ENCODE measurements at regions not wholly inside any gene's neighbourhood (a gene's known extent, or its start where the extent isn't known, plus 50 kb on each side); places are given as distances from the start of the nearest gene placed in this dataset.
"Not testable (repeated sequence)": the region's sequence is repeated elsewhere in the genome, so short reads cannot be mapped to it uniquely, and the experiment has no call there.

DNA sequence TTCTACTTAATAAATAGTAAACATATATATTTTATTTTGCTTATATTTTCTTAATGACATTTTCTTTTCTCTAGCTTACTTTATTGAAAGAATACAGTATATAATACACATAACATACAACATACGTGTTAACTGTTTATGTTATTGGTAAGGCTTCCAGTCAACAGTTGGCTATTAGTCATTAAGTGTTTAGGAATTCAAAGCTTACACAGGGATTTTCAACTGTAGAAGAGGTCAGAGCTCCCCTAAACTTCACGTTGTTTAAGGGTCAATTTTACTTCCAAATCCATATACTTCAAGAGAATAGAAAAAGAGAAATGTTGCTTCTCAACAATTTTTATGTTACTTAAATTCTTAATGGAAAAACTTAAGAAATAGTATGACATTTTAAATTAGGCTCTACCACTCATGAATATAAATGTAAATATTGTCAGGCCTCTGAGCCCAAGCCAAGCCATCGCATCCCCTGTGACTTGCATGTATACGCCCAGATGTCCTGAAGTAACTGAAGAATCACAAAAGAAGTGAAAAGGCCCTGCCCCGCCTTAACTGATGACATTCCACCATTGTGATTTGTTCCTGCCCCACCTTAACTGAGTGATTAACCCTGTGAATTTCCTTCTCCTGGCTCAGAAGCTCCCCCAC is 456.5 kb upstream of the NETO1 start:
- not testable (repeated sequence) for DNase-seq (ENCODE audit: low read depth, low spot score)

DNA sequence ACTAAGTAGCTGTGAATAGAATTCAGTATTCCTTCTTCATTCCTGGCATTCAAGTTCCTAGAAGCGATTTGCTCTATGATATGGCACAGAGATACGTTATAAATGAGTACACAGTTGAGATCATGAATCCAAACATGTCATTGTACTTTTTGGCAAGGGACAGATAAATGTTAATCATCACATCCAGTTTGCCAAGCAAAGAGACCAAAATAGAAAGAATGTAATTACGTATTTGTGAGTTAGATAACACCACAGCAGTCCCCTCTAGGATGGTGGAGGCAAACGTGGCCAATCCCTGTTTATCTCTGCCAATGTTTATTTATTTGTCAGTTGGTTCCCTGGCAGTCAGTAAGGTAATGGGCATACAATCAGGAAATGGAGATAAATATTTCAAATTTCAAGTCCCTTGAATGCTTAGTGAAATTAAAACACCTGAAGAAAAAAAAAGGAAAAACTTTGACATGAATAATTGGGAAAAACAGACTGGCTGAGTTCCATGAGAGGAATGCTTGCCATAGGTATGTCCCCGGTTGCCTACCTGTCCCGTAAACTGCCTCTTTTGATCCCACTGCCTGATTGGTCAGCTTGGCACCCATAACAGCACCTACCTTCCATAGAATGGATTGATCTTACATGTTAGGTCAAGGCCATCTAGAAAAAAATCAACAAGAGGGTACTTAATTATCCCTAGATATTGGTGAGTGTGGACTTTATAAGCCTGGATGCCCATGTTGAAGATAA is 451.1 kb upstream of the NETO1 start:
- DNase-seq (ENCODE audit: low read depth, low spot score): no peak

DNA sequence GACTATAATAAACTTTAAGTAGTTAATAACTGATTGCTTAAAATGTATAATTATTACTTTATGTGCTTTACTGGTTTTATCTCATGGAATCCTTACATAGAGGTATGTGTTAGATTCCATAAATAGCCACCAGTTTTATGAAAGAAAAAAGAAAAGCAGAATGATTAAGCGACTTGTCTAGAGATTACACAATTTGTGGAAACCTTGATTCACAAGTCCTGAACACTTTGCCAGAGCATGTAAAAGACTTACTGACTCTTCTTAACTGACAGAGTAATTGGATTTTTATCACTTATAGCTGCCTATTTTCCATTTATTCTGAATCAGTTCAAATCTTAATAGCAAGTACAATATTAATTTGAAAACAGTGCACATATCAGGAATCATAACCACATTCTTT is 448.7 kb upstream of the NETO1 start:
- DNase-seq (ENCODE audit: low read depth, low spot score): no peak

DNA sequence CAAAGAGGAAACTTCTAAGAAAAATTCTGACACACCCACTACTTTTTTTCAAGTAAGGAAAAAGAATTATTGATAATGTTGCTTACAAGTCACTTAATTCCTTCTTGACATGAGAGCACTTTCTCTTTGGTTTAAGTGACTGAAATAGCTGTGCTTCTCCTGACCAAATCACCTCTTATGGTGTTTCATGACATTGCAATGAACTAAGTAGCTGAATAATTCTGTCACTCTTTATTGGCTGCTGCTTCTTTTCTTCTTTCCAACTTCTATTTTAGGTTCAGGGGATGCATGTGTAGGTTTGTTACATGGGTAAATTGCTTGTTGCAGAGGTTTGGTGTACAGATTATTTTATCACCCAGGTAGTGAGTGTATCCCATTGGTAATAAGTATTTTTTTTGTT is 447.6 kb upstream of the NETO1 start:
- DNase-seq (ENCODE audit: low read depth, low spot score): no peak

DNA sequence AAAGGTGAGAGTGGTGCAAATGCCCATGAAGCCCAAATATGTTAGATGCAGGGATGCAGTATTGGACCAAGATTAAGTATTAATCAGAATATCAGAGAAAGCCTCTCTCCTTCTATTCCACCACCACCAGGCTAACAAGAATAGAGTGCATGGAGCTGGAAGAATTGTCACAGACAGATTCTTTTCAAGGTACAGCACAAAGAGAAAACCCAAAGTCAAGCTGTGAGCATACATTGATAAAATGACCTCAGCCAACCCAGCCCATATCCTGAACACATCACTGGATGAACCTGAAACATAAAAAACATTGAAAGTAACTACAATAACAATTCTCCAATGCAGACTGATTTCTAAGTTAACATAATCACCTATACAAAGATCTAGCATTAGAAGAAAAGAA is 445.7 kb upstream of the NETO1 start:
- no peak for DNase-seq (ENCODE audit: low read depth, low spot score)

DNA sequence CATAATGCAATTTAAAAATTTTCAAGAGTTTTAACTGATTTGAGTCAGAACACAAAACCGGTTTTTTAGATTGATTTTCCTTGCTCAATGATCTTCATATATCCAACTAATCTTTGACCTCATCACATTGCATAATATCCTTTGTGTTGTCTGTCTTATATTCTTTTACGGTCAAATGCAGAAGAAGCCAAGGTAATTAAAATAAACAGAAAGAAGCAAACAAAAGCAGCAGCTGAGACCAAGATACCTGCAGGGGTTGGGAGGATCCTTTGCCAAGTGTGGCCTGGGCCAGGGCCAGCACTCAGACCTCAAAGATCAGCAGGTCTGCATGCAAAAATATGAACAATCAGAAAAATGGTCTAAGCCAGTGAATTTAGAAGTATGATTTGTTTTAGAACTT is 428.9 kb upstream of the NETO1 start:
- DNase-seq (ENCODE audit: low read depth, low spot score): no peak

DNA sequence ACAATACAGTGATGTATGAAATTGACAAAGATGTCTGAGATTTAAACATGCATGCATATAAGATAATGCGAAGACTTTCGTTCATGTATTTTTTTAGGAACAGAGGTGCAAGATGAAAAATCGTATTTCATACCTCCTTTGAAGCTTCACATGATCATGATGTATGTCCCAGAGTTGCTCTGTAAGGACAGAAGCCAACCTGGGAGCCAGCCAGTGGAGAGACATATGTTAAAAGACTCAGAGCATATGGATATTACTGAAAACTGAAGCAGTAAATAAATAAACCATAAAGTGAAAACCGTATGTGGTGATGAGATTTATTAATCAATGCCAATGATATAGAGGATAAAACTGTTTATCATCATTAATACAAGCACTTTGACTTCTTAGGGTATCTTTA is 424.4 kb upstream of the NETO1 start:
- DNase-seq (ENCODE audit: low read depth, low spot score): no peak

DNA sequence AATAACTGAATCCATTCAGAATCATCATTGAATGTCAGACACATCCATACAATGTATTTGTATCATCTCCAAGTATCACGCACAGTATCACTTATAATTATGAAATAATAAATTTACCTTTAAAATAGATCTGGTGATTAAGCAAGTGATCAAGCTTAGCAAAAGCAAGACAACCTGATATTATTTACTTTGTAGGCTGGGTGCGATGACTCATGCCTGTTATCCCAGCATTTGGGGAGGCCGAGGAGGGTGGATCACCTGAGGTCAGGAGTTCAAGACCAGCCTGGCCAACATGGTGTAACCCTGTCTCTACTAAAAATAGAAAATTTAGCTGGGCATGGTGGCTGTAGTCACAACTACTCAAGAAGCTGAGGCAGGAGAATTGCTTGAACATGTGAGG is 421.0 kb upstream of the NETO1 start:
- no peak for DNase-seq (ENCODE audit: low read depth, low spot score)

DNA sequence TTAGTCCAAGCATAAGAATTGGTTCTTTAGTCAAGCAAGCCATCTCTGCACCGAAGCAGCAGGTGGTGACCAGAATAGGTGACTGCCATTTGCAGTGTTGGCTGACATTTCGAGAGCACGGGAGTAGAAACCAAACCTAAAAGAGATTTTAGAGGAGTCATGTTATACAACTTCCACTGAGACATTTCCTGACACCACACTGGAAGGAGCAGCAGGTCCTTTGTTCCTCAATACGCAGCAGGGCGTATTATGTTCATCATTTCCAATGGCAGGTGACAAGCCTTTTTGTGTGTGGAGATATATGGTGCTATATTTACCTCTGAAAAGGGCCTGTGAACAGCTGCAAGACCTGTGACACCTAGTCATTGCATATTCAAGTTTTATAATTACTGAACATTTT is 418.8 kb upstream of the NETO1 start:
- no peak for DNase-seq (ENCODE audit: low read depth, low spot score)

DNA sequence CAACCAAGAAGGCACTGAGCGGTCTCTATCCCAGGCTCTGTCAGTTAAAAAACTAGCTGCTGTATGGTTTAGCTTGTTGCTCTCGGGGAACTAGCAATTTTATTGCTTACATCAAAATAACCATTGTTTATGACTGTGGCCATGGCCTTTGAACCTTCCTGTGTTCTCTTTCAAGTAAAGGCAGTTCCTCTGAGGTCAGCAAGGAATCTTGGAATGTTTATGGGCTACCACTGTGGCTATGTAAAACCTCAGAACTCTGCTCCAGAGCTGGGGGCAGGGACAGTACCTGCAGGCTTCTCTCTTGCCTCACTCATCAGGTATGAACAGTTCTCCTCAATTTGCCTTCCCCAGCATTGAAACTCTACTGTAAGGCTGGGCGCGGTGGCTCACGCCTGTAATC is 416.0 kb upstream of the NETO1 start:
- DNase-seq (ENCODE audit: low read depth, low spot score): no peak

DNA sequence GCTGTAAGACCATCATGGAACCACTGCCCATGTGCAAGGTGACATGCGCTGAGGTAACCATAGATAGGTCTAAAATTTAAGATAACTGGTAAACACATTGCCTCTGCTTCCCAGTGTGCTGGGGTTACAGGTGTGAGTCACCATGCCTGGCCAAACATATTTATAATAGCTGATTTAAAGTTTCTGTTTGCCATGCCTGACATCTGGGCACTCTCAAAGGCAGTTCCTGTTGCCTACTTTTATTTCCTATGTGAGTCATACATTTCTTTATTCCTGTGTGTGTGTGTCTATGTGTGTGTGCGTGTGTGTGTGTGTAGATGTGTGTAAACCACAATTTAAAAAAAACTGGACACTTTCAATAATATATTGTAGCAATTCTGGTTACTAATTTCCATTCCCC is 415.2 kb upstream of the NETO1 start:
- DNase-seq (ENCODE audit: low read depth, low spot score): no peak

DNA sequence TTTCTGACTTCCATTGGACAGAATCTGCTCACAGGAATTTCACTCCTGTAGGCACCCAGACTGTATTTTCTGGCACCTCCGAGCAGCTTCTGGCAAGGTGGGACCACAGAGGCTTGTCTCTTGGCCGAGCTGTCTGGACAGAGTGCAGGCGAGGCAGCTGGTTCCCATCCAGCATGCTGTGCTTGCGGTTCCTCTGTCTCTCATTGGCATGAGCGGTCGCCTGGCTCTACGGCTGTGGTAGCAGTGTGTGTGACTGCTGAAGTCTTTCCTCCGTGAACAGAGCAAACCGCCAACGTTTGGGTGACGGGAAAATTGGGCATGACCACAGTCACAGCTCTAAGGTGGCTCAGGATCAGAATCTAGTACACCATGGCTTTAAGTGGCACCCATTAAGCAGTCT is 411.7 kb upstream of the NETO1 start:
- no peak for DNase-seq (ENCODE audit: low read depth, low spot score)

DNA sequence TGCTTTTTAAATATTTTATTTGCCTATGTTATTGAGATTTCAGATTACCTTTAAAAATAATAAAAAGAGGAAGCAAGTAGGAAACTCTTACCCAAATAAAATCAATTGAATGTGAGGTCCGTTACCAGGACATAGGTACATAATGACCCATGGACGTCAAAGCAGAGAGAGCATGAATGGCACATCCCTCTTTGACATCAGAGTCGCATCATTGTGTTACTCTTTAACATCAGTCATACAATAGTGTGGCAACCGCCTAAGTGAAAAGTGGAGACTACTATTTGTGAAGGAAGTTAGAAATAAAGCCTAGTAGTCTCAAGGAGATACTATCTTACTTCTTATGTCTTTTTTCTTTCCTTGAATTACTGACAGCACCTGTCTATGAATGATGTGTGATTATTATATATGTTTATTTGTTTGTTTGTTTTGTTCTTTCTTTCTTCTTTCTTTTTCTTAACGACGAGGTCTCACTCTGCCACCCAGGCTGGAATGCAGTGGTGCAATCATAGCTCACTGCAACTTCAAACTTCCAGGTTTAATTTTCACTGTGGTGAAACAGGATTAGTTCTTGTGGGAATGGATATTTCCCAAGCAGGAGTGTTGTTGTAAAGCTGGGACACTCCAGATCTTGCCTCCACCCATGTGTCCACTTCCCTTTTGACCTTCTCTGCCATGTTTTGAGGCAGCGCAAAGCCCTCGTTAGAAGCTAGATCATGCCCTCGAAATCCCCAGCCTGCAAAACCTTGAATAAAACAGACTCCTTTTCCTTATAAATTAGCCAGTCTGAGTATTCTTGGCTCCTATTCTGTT is 407.2 kb upstream of the NETO1 start:
- DNase-seq (ENCODE audit: low read depth, low spot score): no peak

DNA sequence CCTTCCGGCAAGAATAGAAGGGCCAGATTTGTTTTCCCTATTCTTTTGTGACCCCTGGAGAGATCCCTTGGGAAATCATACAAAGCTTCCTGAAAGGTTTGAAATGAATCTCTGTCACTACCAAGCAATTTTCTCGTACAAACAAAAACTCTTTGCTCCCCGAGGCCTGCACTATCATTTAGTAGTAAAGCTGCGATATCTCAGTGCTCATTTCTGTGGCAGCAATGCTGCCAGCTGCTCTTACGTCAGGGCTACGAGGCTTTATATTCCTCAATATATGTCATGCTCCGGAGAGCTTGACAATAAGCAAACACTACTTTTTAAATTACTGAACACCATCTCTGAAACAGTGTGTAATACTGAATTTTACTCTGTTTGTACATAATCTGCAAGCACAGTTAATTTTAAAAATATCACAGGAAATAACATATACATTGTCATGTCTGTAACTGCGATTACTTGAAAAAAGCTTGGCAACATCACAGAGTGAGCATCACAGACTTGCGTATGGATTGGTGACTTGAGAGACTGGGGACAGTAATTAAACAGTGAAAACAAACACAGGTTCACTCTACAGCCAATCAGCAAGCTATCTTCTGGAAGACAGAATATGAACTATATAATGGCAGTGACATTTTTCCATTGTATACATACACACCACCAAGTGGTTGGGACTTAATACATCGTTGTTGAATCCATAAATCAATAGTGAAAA is 403.3 kb upstream of the NETO1 start:
- no peak for DNase-seq (ENCODE audit: low read depth, low spot score)

DNA sequence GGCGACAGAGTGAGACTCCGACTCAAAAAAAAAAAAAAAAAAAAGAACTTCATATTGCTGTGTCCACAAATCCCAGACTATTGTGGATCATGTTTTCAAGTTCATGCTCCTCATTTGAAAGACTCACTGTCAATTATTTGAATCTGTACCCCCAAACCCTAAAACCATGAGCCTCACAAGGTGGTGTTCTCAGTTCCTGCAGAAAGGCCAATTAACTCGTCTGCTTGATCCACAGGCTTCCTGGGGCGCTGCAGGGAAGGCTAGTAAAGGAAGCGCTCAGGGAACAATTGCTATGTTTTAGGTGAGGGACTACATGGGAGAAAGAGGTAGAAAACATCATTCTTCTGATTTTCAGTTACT is 396.8 kb upstream of the NETO1 start:
- DNase-seq (ENCODE audit: low read depth, low spot score): no peak

DNA sequence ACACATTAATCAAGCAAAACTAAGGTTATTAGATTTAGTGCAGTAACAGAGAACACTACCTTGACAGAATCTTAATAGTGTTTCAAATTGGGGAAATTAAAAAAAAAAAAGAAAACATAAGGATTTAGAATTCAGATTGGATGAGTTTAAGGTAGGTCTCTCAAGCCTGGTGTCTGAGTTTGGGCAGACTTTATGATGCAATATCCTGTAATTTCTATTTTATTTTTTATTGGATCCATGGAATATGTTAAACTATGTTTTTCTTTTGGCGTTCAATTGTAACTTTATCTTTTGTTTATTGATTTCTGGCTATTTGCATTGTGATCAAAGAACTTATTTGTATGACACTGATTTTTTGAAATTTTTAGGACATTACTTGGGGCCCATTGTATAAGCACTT is 394.1 kb upstream of the NETO1 start:
- no peak for DNase-seq (ENCODE audit: low read depth, low spot score)

DNA sequence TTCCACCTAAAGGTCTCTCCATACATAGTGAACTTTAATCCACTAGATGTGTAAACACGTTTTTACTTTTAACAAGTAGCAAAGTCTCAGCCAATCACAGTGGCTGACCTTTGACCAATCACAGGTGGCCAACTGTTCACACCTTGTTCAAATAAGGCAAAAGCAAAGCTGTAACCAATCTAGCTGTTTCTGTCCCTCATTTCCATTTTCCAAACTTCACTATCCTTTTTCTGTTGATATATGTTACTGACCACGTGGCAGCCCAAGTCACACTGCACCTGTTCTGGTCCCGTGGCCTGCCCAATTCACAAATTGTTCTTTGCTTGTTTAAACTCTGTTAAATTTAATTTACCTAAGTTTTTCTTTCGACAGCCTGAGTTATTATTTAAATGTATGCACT is 393.5 kb upstream of the NETO1 start:
- no peak for DNase-seq (ENCODE audit: low read depth, low spot score)

DNA sequence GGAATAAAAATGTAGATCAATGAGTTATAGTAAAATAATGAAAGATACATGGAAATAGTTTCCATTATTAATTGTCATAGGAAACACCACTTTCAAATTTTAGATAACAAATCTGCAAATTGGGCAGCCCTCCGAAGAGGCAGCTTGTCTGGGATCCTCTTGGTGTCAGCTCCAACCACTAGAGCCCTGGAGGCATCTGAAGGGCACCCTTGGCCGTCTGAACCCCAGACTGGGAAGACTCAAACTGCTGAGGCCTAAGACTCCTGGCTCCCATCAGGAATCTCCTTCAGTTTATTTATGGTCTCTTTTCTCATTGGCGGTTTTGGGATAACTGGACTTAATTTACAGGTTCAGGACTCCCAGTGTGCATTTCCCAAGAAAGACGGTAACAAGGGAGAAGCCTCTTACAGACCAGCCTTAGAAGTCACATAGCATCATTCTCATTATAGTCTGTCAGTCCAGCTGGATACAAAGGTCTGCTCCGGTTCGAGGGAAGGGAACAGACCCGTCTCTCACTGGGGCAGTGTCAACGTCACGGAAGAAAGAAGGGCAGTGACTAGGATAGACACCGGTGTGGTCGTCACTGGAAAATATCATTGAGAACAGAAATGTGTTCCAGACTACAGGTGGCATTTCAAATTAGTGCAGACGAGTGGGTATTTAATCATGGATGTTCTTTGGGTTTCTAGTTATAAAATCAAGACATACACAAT is 390.7 kb upstream of the NETO1 start:
- no peak for DNase-seq (ENCODE audit: low read depth, low spot score)

DNA sequence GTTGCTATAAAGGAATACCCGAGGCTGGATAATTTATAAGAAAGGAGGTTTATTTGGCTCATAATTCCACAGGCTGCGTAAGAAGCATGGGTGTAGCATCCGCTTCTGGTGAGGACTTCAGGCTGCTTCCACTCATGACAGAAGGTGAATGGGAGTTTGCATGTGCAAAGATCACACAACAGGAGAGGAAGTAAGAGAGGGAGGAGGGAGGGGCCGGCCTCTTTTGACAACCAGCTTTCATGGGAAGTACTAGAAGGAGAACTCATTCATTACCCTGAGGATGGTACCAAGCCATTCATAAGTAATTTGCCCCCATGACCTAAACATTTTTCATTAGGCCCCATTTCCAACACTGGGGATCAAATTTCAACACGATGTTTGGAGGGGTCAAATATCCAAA is 386.8 kb upstream of the NETO1 start:
- no peak for DNase-seq (ENCODE audit: low read depth, low spot score)

DNA sequence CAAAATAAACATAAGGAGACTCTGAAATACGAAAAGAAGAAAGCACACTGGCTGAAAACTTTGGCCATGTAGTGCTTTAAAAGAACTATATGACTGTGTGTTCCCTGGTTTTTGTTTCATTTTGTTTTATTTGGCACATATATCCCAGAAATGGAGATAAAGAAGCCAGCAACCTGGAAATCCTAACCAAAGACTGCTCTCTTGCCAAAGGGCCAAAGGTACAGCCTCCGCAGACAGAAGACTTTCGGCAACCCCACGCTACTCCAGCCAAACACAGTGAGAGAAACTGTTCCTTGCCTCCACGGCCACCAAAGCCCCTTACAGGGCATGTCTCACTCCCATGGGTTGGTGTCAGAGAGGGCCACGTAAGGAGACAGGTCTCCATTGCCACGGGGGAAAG is 381.2 kb upstream of the NETO1 start:
- DNase-seq (ENCODE audit: low read depth, low spot score): no peak

DNA sequence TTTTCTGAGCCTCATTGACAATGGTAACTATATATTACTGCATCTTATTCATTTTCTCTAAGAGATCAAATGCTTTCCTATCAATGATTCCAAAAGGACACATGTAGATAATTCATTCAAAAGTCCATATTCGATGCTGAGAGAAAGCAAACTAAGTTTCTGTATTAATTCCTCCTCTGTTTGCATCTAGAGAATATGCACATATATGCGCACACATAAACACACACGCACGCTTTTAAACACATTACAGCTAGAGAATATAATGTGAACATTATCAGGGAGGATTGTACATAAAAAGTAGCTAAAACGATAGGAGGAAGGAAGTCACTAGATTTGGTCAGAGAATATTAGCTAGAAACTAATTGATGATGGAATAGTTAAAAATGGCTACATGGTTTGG is 379.0 kb upstream of the NETO1 start:
- no peak for DNase-seq (ENCODE audit: low read depth, low spot score)

DNA sequence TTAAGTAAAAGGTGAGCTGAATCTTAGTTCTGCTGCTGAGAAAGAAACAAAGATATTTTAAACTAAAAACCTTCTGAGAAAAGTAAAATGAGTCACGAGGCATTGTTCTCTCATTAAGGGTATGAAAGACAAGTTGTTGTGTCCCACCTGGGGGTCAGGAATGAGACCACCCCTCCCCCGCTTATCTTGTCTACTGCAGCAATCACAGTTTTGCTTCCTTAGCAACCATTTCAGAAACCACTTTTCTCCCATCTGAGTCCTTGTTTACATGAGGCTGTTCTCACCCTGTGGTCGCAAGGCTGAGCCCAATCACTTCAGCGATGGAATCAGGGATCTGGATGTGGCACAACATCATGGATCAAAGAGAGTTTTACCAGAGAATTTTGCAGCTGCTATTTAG is 377.6 kb upstream of the NETO1 start:
- no peak for DNase-seq (ENCODE audit: low read depth, low spot score)

All from activated naive CD8-positive, alpha-beta T cell treated with anti-CD3 and anti-CD28 coated beads, Interleukin-2, amount 50 U/mL, for 16 hours (primary cell).